Sigmoid colon (tissue), 4 donors: ENCODE measurements at regions not wholly inside any gene's neighbourhood (a gene's known extent, or its start where the extent isn't known, plus 50 kb on each side); places are given as distances from the start of the nearest gene placed in this dataset.

Experiments used
- CTCF ChIP-seq, 4 experiments: fragments of 450-650 bp in 3 of 4; fragments of 200-600 bp in 1 of 4; IDR thresholded peaks; one replicate each; pipeline ENCODE4 v1.5.1; 2016 to 2019; ENCODE audit warnings: antibody characterized with exemption in 4 of 4, mild to moderate bottlenecking in 3 of 4, moderate library complexity in 2 of 4
- POLR2A ChIP-seq, 2 donors: fragments of 450-650 bp; IDR thresholded peaks; one replicate each; pipeline ENCODE4 v1.6.1; 2016; ENCODE audit warnings: antibody characterized with exemption in 2 of 2, mild to moderate bottlenecking in 2 of 2, moderate library complexity in 2 of 2
- POLR2AphosphoS5 ChIP-seq, 4 donors: sonication (generic); formaldehyde crosslinking; IDR thresholded peaks; one replicate each; pipeline ENCODE4 v1.6.1; 2017; ENCODE audit warnings: antibody characterized with exemption in 4 of 4

GRCh38 chr14:43252866-43253265 lies 1254.2 kb downstream of the FSCB start:
- TF ChIP-seq CTCF (IDR thresholded peaks at IDR 0.05) (no peak), POLR2AphosphoS5 (IDR thresholded peaks at IDR 0.05) (no peak), POLR2A (IDR thresholded peaks at IDR 0.05) (no peak)
